HCT116 (cell line): ENCODE measurements at regions not wholly inside any gene's neighbourhood (a gene's known extent, or its start where the extent isn't known, plus 50 kb on each side); places are given as distances from the start of the nearest gene placed in this dataset.

Experiments used
- ATAC-seq: fragments of 200-7000 bp; cut with Tn5 transposase; 2 replicates; pipeline ENCODE4 v1.9.1; 2020; ENCODE audit warnings: mild to moderate bottlenecking, moderate library complexity
- BruUV-seq: library from RNA; stranded (reverse); fragments of 400-500 nt; replicated peaks from 2 replicates; lab custom pipeline; 2021; lab: Mats Ljungman, UMichigan
- CTCF ChIA-PET: fragments of 300-600 bp; sonication (Branson Sonifier 250); formaldehyde crosslinking; loops from one replicate; lab custom pipeline; 2021; ENCODE audit warnings: antibody characterized with exemption; lab: Charles Lee
- POLR2A ChIA-PET: fragments of 300-600, 350-600 bp; sonication (Branson Sonifier 250); formaldehyde crosslinking; loops from one replicate; lab custom pipeline; 2021; ENCODE audit warnings: antibody characterized with exemption; lab: Charles Lee
- RAD21 ChIA-PET, 2 experiments: fragments of 300-600 bp; sonication (Branson Sonifier 250); formaldehyde crosslinking; loops; one replicate each; lab custom pipeline; 2023; ENCODE audit warnings: low total read pairs in 2 of 2; ENCODE audit not compliant: uncharacterized antibody in 2 of 2, unreplicated experiment in 2 of 2, low non-redundant PET in 1 of 2; lab: Charles Lee
- DNase-seq: peaks from one replicate; pipeline ENCODE4 v3.0.0-alpha.2; 2010; ENCODE audit warnings: low read depth, low spot score
- H2AFZ ChIP-seq: fragments of 200-600 bp; shearing (Covaris generic), sonication (generic); 2 replicates; pipeline ENCODE4 v1.6.1; 2017; ENCODE audit warnings: low read depth, mixed run types, mixed read lengths, antibody characterized with exemption, low read length; ENCODE audit not compliant: poor library complexity, severe bottlenecking
- H3K27ac ChIP-seq: 2 replicates; pipeline ENCODE4 v1.5.1; 2012; ENCODE audit warnings: low read depth, low read length
- H3K27me3 ChIP-seq: fragments of 200-600 bp; sonication (generic); 2 replicates; pipeline ENCODE4 v1.6.1; 2016; ENCODE audit warnings: mixed run types, low read length, mixed read lengths; ENCODE audit not compliant: insufficient read depth
- H3K36me3 ChIP-seq, 2 experiments: fragments of 200-500 bp in 1 of 2; fragments of 200-600 bp in 1 of 2; sonication (Bioruptor generic) in 1 of 2; sonication (generic) in 1 of 2; 2 replicates each; pipeline versions ENCODE4 v1.5.1 to v1.6.1; 2014 to 2016; ENCODE audit warnings: low read length in 2 of 2, inconsistent platforms in 1 of 2, mixed read lengths in 1 of 2, mixed run types in 1 of 2; ENCODE audit not compliant: insufficient read depth in 2 of 2, control insufficient read depth in 1 of 2
- H3K4me1 ChIP-seq, 2 experiments: fragments of 200-600 bp in 1 of 2; sonication (generic) in 1 of 2; 2 replicates each; pipeline versions ENCODE4 v1.5.1 to v1.6.1; 2012 to 2017; ENCODE audit warnings: low read length in 2 of 2, inconsistent platforms in 1 of 2, mild to moderate bottlenecking in 1 of 2, mixed read lengths in 1 of 2, mixed run types in 1 of 2, moderate library complexity in 1 of 2; ENCODE audit not compliant: insufficient read depth in 2 of 2, control insufficient read depth in 1 of 2
- H3K4me2 ChIP-seq: fragments of 200-600 bp; sonication (generic); 2 replicates; pipeline ENCODE4 v1.6.1; 2017; ENCODE audit warnings: mixed run types, low read length, mixed read lengths
- H3K4me3 ChIP-seq, 2 experiments: fragments of 200-600 bp in 1 of 2; sonication (generic) in 1 of 2; replicated peaks in 1 of 2; 2 replicates each; pipeline ENCODE4 v1.5.1; 2011 to 2016; ENCODE audit warnings: low read length in 2 of 2, control low read depth in 1 of 2, low read depth in 1 of 2, mild to moderate bottlenecking in 1 of 2, mixed read lengths in 1 of 2, mixed run types in 1 of 2
- H3K79me2 ChIP-seq: fragments of 200-600 bp; sonication (generic); 2 replicates; pipeline ENCODE4 v1.6.1; 2017; ENCODE audit warnings: mild to moderate bottlenecking, mixed run types, low read length, moderate library complexity, mixed read lengths; ENCODE audit not compliant: insufficient read depth
- H3K9ac ChIP-seq: fragments of 200-600 bp; sonication (generic); 2 replicates; pipeline ENCODE4 v1.6.1; 2016; ENCODE audit warnings: low read length, mixed read lengths
- H3K9me2 ChIP-seq: fragments of 200-600 bp; sonication (generic), shearing (Covaris generic); 2 replicates; pipeline ENCODE4 v1.6.1; 2017; ENCODE audit warnings: mixed run types, mild to moderate bottlenecking, moderate library complexity; ENCODE audit not compliant: insufficient read depth
- H3K9me3 ChIP-seq, 2 experiments: fragments of 200-500 bp in 1 of 2; fragments of 200-600 bp in 1 of 2; sonication (Bioruptor generic) in 1 of 2; sonication (generic) in 1 of 2; 2 replicates each; pipeline ENCODE4 v1.6.1; 2014 to 2017; ENCODE audit warnings: low read length in 2 of 2, mixed read lengths in 2 of 2, inconsistent platforms in 1 of 2, low read depth in 1 of 2, mild to moderate bottlenecking in 1 of 2, mixed run types in 1 of 2, moderate library complexity in 1 of 2; ENCODE audit not compliant: control insufficient read depth in 1 of 2, insufficient read depth in 1 of 2
- H4K20me1 ChIP-seq: fragments of 200-600 bp; sonication (generic), shearing (Covaris generic); 2 replicates; pipeline ENCODE4 v1.6.1; 2017; ENCODE audit warnings: mixed run types, mild to moderate bottlenecking, moderate library complexity; ENCODE audit not compliant: insufficient read depth
- ELF1 ChIP-seq: IDR thresholded peaks from 2 replicates; pipeline ENCODE4 v1.6.1; 2012; ENCODE audit warnings: low read depth, borderline replicate concordance
- EZH2phosphoT487 ChIP-seq: fragments of 200-600 bp; IDR thresholded peaks from 2 replicates; pipeline ENCODE4 v1.6.1; 2018; ENCODE audit warnings: antibody characterized with exemption, borderline replicate concordance
- JUND ChIP-seq: IDR thresholded peaks from 2 replicates; pipeline ENCODE4 v1.6.1; 2012
- POLR2AphosphoS5 ChIP-seq: IDR thresholded peaks from 2 replicates; pipeline ENCODE4 v1.6.1; 2011; ENCODE audit warnings: mild to moderate bottlenecking, low read depth, low read length, moderate library complexity
- REST ChIP-seq: IDR thresholded peaks from 2 replicates; pipeline ENCODE4 v1.6.1; 2012; ENCODE audit warnings: low read depth
- TCF7L2 ChIP-seq: IDR thresholded peaks from 2 replicates; pipeline ENCODE4 v1.7.0; 2011; ENCODE audit warnings: borderline replicate concordance, inconsistent platforms; ENCODE audit not compliant: insufficient read depth, insufficient read length; ENCODE audit errors: extremely low read depth
- YY1 ChIP-seq: IDR thresholded peaks from 2 replicates; pipeline ENCODE4 v1.6.1; 2011; ENCODE audit warnings: low read length, low read depth, moderate library complexity, mild to moderate bottlenecking; ENCODE audit not compliant: insufficient replicate concordance; ENCODE audit errors: extremely low read depth
- ZBTB33 ChIP-seq: IDR thresholded peaks from 2 replicates; pipeline ENCODE4 v1.6.1; 2011; ENCODE audit warnings: mild to moderate bottlenecking, low read length, moderate library complexity; ENCODE audit not compliant: insufficient replicate concordance; ENCODE audit errors: extremely low read depth
- ZNF274 ChIP-seq: fragments of 200-500 bp; sonication (Bioruptor generic); IDR thresholded peaks from 2 replicates; pipeline ENCODE4 v1.6.1; 2014; ENCODE audit warnings: mild to moderate bottlenecking, low read depth, low read length, inconsistent platforms
- intact Hi-C: fragments of 100-400 bp; cut with micrococcal nuclease; formaldehyde crosslinking; loops from 2 replicates; pipeline ENCODE4 v1.10.0; 2022
- TF ChIP-seq, protein P1 (sequence below): IDR thresholded peaks from 2 replicates; pipeline ENCODE4 v1.6.1; 2012

DNA sequence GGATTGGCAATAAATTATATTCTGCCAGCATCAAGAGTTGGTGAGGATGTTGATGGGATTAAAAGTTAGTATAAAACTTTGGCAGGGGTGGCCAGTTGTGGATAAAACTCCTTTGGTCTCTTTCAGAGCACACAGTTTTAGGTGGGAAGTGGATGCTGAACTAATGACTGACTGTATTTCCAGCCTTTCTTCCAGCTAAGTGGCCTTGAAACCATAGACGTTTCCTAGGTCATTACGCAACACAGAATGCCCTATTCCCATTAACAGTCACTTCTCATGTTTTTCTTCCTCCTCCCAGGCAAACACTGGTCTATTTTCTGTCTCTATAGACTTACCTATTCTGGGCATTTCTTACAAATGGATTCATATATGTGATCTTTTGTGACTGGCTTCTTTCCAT is 467.4 kb downstream of the NEBL start (continued):
- no peak for TF ChIP-seq EZH2phosphoT487
- TF ChIP-seq, all 23 proteins: peak for 0

GRCh38 chr10:20427821-20428220 is 469.3 kb downstream of the NEBL start:
- Histone ChIP-seq H3K4me1 (no peaks in the 10 kb centered on the region), H3K36me3 (no peaks in the 10 kb centered on the region), H3K27me3 (no peaks in the 10 kb centered on the region)
- intact Hi-C loops: no loop called here
- TF ChIP-seq ZBTB33 (no peak), JUND (no peak), YY1 (no peak), POLR2AphosphoS5 (no peak), ELF1 (no peak), REST (no peak), ZNF274 (no peak), TCF7L2 (no peak), EZH2phosphoT487 (no peak)
- TF ChIP-seq, protein P1, sequence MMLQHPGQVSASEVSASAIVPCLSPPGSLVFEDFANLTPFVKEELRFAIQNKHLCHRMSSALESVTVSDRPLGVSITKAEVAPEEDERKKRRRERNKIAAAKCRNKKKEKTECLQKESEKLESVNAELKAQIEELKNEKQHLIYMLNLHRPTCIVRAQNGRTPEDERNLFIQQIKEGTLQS: no peak
- TF ChIP-seq, all 23 proteins: peak for 0
- Histone ChIP-seq H3K9me3 (peaks cover 10 to 27% of the 10 kb centered on the region in 2 experiments; a peak in 2 of 4 replicates), H3K4me2 (no peak overlapping the region), H4K20me1 (no peaks in the 10 kb centered on the region), H3K79me2 (no peaks in the 10 kb centered on the region), H3K9ac (no peak overlapping the region), H2AFZ (no peak overlapping the region), H3K4me3 (no peak overlapping the region), H3K9me2 (no peaks in the 10 kb centered on the region), H3K27ac (no peak overlapping the region)
- ChIA-PET POLR2A (no interaction called here), CTCF (no interaction called here), RAD21 (no interaction called here)
- DNase-seq (no peak), ATAC-seq (no peak)
- no TSS peak for BruUV-seq
